GM21515 (cell line): ENCODE measurements at regions not wholly inside any gene's neighbourhood (a gene's known extent, or its start where the extent isn't known, plus 50 kb on each side); places are given as distances from the start of the nearest gene placed in this dataset.
"Not testable (repeated sequence)": the region's sequence is repeated elsewhere in the genome, so short reads cannot be mapped to it uniquely, and the experiment has no call there.

Source experiments
- ATAC-seq: cut with Tn5 transposase; IDR thresholded peaks from one replicate; pipeline ENCODE4 v1.9.1; 2021; ENCODE audit not compliant: unreplicated experiment

DNA sequence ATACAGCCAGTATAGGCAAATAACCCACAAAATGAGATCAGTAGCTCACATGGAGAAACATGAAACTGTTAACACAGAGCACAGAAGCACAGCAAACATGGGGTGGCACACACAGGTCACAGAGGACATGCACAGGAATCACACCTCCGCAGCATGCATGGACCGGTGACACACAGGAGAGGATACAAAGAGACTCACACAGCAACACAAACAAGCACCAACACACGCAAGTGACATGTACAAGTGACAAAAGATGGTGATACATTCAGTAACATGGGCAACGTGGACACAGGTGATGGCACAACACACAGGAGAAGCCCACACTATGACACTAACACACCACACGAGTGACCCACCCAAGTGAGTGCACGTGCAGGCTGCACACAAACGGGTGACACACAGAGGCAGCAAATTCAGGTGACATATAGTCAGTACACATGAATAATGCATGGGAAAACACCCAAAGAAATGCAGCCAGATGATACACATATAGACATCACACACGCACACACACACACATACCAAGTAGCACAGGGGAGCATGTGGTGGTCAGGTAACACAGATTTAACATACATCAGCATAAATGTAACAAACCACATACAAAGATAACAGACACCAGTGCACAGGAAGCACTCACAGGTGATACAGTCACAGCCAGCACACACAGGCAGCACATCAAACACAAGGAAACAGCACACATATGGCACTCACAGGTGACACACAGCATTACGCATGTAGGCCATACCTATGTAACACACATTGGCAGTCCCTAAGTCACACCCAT, 216.0 kb upstream of the SFSWAP start:
- ATAC-seq, result no peak

GRCh38 chr12:131497966-131498365, 212.9 kb upstream of the SFSWAP start:
- ATAC-seq, result no peak

GRCh38 chr12:131499160-131499863, 211.6 kb upstream of the SFSWAP start:
- ATAC-seq, result no peak

- no peak for ATAC-seq
Measured at GRCh38 chr12:131499864-131500190, 211.1 kb upstream of the SFSWAP start.

DNA sequence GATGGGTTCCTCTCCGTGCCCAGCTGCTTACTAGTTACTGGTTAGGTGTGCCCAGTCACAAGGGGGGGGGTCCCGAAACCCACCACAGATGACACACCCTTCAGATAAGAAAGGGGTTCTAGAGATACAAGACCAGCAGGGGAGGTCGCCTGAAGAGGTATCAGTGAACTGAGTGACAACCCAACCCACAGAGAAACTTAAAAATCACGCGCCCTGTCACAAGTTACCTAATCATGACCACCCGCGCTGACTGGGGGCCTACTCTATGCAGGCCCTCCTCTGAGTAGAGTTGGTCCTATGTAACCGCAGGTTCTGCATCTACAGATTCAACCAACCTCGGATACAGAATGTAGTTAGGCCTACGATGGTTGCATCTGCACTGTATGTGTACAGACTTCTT, 210.3 kb upstream of the SFSWAP start:
- no peak for ATAC-seq

GRCh38 chr12:131505561-131505960, 205.3 kb upstream of the SFSWAP start:
- no peak for ATAC-seq

- no peak for ATAC-seq
Measured at GRCh38 chr12:131506426-131506825, 204.5 kb upstream of the SFSWAP start.

GRCh38 chr12:131507094-131507493, 203.8 kb upstream of the SFSWAP start:
- ATAC-seq, result no peak

GRCh38 chr12:131507881-131508280, 203.0 kb upstream of the SFSWAP start:
- no peak for ATAC-seq

- ATAC-seq, result no peak
Measured at GRCh38 chr12:131509701-131510100, 201.2 kb upstream of the SFSWAP start.

- no peak for ATAC-seq
Measured at GRCh38 chr12:131510431-131510830, 200.5 kb upstream of the SFSWAP start.

GRCh38 chr12:131511391-131511802, 199.5 kb upstream of the SFSWAP start:
- ATAC-seq, result peak; percentile 98

DNA sequence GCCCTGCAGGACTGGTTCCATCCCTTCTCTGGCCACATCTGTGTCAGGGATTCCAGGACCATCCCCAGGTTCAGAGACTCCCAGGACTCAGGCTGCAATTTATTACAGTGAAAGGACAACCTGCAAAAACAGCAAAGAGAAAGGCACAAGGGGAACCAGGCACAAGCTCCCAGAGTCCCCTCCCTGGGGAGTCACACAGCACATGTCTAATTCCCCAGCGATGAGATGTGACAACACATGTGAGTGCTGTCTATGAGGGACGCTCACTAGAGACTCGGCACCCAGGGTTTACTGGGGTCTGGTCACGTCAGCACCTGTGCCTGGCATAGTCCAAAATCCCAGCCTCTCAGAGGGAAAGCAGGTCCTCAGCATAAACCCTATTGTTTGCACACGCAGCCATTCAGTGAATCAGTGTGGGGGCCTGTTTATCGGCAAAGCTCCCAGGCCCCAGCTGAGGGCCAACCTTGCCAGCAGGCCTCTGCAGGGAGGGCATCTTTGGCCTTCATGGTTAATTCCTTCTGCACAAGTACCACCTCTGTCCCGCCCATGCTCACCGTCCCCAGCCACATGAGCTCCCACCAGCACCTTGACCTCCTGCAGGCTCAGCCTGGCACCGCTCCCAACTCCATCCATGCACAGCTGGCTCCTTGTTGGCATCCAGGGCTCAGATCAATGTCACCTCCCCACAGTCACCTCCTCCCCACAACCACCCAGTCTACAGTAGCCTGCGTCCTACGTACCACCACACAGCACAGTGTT, 198.9 kb upstream of the SFSWAP start:
- peak; percentile 11 for ATAC-seq

- ATAC-seq, result no peak
Measured at GRCh38 chr12:131513606-131514005, 197.3 kb upstream of the SFSWAP start.

- not testable (repeated sequence) for ATAC-seq
Measured at GRCh38 chr12:131520553-131520952, 190.3 kb upstream of the SFSWAP start.

- ATAC-seq, result no peak
Measured at GRCh38 chr12:131521326-131521725, 189.6 kb upstream of the SFSWAP start.

DNA sequence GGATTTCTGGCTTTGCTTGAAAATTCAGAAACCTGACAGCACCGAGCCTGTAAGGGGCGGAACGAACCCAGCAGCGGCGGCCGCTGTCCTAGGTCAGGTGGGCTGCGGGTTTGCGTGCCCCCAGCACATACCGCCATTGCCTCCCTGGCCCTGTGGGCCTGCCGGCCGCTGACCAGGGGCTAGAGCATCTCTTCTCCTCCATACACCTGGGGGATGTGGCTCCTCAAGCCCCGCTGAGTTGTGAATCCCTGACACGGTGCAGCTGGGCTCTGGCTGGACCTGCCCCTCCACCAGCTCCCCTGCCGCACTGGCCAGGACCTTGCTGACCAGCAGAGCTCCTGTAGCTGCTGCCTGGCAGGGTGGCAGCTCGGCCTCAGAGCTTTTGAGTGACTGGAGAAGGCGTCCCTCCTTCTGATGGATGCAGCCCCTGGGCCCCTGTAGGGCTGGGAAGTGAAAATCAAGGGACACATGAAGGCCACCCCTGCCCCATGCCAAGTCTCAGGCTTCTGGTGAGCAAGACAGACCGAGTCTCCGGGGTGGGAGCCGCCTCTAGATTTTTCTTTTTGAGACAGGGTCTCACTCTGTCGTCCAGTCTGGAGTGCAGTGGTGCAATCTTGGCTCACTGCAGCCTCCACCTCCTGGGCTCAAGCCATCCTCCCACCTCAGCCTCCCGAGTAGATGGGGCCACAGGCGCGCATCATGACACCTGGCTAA, 184.9 kb upstream of the SFSWAP start:
- no peak for ATAC-seq

DNA sequence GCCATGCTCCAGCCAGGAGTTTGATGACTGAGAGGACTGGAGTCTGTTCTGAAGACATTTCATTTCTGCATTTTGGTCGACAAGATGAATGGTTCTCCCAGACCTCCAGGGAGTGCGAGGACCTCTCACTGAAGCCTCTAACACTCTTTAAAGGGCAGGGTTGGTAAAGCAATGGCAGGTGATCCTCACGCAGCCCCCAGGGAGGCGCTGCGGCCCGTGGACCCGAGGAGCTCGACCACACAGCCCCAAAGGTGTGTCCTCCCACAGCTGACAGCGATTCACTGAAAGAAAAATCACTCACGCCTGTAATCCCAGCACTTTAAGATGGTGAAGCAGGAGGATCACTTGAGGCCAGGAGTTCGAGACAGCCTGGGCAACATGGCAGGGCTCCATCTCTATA, 183.8 kb upstream of the SFSWAP start:
- no peak for ATAC-seq

DNA sequence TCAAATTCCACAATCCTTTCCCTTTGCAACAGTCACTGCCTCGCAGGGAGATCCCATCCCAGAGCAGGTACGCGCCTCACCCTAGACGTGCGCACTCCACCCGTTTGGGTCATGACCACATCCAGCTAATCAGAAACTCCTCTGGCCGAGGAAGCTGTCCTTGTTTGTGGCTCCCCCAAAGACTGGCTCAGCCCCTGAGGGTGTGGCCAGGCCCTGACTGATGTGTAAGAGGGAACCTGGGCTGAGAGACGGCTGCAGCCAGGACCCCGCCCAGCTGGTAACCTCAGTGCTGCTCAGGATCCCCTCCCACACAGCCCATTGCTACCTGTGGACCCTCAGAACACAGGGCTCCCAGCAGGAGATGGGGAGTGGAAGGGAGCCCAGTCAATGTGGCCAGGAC, 183.2 kb upstream of the SFSWAP start:
- no peak for ATAC-seq

DNA sequence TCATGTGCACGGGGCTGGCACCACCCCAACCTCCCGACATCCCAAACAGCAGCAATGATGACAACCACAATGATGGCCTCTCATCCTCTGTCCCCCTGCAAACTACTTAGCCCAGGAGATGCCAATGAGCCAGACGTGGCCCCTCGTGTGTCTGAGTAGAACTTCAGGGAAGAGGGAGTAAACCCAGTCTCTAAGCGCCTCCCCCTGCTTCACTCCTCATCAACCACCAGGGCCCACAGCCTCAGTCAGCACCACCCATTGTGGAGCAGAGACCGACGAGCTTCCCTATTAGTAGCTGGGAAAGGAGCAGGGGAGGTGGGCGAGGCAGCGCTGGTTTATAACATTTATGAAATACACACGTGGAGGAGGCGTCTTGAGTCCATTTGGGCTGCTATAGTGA, 182.7 kb upstream of the SFSWAP start:
- no peak for ATAC-seq

- ATAC-seq, result no peak
Measured at GRCh38 chr12:131528667-131529066, 182.2 kb upstream of the SFSWAP start.
